GM18508 (cell line): ENCODE measurements at regions not wholly inside any gene's neighbourhood (a gene's known extent, or its start where the extent isn't known, plus 50 kb on each side); places are given as distances from the start of the nearest gene placed in this dataset.

Experiments used
- ATAC-seq: cut with Tn5 transposase; IDR thresholded peaks from one replicate; pipeline ENCODE4 v1.9.1; 2021; ENCODE audit warnings: moderate number of reproducible peaks; ENCODE audit not compliant: insufficient read depth, unreplicated experiment

DNA sequence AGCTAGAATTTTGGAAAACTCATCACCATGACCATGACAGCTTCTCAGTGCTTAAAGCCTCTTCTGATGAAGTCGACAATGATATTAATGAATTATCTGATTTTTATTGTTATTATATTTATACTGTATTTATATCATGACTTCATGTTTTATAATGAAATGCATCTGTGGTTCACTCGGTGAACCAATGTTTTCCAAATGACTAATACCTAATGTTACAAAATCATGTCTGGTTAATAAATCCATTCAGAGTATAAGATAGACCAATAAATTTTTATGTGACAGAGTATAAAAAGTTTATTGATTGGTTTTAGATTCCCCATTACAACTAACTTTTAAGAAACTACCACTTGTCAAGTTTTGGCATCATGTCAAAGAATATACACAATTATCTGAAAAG, 416.5 kb downstream of the MLLT3 start:
- ATAC-seq = no peak

DNA sequence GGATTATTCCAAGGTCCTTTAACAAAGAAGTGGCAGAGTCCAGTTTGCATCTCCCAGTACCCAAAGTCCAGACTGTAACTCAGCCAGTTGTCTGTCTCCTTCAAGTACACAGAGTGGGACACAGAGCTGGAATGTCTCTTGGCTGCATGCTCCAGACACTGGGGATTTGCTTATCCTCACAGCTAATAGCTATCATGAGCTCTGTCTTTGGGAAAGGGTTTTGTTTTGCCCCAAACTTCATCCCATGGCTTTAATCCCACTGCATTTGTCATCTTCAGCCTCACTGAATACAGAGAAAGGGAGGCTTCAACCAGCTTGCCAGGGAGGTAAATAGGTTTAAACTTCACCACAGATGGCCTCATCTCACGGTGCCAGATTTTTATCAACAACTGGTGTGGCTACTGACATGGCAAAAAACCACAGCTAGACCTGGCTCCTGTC, 412.2 kb upstream of the SLC24A2 start:
- ATAC-seq = no peak

DNA sequence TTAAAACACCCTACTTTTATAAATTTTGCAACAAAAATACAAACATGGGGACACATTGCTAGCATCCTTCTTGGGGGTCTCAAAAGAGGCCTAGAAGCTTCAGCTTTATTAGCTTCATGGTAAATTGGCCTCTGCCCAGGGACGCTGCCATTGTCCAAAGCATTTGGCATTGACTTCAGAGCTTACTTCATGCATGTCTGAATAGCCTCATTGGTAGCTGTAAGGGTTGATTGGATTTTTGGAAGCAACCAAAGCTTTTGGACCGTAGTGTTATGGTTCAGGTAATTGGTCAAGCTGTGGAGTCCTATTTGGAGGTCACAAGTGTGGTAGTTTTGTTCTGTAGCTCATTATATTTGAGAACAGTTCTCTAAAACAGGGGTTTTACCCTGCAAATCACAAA, 411.7 kb upstream of the SLC24A2 start:
- no peak for ATAC-seq

DNA sequence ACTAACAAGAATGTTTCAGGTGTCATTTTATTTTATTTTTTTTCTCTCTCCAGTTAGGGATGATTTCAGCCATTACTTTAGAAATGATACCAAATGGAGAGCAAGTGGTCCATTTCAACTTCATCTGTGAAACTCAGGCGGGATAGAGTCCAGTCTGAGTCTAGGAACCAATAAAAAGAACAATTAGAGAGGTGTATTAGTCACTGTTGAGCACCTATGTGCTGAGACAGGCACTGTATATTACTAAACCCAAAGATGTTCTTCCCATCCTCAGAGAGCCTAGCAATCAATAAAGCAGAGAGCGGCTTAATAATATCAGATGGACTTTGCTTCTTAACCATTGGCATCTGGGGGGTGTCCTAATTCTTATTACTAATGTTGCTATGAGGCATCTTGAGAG, 410.3 kb upstream of the SLC24A2 start:
- ATAC-seq = no peak

DNA sequence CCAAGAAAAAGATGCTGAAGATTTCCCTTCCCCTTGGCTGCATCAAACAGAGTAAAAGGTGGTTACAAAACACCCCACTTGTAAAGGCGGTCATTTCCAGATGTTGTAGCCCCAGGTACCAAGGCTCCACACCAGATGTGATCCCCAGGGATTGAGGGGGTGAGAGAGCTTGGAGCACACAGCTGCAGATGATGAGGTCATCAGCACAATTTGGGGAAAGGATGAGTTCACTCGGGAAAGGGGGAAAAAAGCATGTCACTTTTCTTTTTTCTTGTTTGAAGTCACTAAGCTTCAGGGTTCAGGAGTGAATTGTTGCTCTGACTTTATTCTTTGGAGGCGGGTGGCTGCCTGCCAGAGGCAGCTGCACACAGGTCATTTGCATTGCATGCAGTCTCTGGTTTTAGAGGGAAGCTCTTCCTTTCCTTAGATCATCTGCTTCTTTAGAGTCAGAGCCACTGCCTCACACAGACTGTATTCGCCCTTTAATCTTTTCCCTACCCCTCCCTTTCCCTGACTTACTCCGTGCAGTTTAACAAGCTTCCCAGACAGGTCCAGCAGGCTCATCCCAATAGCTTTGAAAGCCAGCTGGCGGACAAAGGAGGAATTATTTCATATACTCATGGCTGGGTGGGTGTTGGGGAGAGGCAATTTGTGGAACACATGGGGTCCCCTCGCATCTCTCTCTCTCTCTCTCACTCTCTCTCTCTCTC, 409.3 kb upstream of the SLC24A2 start:
- no peak for ATAC-seq

DNA sequence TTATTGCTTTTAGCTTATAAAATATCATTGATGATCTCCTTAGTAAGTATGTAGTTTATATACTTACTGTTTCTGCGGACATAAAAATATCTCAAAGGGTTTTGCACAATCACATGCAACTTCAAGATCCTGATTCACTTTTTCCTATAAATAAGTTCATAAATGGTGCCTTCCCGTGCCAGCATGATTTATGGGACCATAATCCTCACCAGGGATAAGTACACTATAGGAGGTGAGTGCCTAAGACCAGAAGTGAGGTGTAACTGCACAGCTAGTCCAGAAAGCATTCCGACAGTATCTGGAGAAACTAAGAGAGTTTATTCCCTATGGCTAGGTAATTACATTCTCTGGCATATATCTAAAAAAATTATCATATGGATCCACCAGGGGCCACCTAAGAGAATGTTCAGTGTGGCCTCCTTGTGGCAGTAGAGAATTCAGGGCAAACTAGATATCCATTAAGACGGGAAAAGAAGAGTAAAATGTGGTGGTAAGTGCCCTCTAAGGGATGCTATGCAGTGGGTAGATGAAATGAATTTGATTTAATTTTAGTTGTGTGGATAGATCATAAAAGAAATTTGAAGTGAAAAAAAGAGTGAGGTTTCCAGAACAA, 402.5 kb upstream of the SLC24A2 start:
- no peak for ATAC-seq

DNA sequence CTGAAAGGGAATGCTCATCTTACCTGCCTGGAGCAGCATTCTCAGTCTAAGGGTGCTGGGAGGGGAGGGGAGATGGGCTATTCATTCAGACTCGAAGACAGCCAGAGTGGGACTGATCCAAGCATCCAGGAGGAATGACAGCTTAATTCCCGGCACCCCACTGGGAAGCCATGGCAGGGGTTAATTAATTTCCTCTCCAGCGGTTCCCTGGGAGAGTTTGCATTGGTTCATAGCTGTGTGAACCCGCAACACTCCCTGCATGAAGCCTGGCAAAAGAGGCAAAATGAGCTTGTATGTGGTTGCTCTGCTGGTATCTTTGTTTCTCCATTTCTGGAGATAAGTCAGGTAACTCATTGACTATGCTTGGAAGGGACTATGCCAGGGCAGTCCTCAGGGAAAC, 401.0 kb upstream of the SLC24A2 start:
- no peak for ATAC-seq

DNA sequence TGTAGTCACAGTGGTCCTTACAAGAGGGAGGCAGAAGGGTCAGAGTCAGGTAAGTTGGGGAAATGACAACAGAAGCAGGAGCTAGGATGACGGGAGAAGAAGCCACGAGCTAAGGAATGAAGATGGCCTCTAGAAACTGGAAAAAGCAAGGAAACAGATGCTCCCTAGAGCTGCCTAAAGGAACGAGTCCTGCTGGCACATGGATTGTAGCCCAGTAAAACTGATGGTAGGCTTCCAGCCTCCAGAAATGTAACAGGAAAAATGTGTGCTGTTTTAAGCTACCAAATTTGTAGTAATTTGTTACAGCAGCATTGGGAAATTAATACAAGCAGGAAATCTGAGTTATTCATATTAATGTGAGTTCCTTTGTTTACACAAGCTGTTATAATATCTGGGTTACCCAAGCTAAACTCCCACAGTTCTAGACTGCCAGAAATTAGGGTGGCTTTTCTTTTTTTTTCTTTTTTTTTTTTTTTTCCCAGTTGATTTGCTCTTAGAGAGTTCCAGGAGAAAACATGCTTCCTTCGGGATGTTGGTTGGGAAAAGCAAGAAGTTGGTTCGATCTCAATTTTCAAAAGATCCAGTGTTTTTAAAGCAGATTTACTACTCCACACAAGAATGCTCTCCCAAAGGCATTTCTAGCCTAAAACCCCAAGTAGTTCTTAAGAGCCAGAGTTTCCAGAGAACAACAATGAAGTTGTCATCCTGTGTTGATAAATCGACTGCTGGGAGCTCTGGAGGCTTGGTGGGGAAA, 400.0 kb upstream of the SLC24A2 start:
- ATAC-seq = no peak

DNA sequence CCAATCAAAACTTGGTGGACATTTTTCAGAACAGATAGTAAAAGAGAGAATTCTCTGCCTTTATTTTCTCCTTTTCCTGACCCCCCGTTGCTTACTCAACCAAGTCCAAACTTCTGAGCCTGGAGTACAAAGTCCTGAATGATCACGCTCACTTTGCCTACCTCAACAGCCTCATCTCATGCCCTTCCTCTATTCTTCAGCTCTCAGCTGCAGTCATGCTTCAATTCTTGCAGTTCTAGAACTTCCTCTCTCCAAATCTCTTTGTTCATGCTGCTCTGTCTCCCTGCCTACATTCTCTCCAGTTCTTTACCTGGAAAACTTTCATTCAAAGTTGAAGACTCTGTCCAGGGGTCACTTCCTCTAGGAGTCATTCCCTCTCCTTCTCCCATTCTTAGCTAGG, 398.5 kb upstream of the SLC24A2 start:
- no peak for ATAC-seq

DNA sequence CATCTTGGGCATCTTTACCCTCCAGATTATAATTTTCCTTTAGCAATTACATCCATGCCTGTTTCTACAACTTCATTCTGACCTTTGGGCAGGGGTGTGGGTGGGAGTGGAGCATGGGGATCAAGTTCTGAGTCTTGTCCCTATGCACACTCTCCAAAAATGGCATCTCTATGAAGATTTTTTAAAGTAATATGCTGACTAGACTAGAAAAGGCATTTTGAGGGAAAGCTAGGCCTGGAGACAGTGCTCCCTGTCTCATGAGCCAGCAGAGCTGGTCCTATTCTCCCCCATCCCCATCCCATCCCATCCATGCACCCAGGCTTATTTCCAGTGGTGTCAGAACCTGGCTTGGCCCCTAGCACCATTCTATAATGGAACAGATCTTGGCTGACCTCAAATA, 398.0 kb upstream of the SLC24A2 start:
- no peak for ATAC-seq

DNA sequence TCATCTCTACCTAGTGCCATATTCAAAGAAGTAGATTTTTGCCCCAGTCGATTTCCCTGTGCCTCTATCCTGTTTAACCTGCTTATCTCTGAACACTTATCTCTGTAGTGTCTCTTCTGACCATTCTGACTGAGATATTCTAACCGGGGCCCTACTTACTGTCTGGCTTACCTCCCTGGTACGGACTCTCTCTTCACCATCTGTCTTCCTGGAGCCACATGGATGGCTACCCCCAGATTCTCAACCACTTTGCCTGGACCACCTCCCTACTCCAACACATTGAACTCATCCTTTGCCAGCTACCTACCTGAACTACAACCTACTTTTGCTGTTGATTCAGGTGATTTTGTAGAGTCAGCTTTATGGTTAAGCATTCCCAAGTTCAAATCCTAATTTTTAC, 397.4 kb upstream of the SLC24A2 start:
- ATAC-seq = no peak

DNA sequence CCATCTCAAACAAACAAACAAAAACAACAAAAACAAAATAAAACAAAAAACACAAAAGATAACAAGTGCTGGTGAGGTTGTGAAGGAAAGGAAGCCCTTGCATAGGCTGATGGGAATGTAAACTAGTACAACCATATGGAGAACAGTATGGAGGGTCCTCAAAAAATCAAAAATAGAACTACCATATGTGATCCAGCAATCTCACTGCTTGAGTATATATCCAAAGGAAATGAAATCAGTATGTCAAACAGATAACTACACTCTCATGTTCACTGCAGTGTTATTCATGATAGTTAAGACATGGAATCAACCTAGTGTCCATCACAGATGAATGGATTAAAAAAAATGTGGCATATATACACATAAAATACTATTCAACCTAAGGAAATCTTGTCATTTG, 395.7 kb upstream of the SLC24A2 start:
- no peak for ATAC-seq

DNA sequence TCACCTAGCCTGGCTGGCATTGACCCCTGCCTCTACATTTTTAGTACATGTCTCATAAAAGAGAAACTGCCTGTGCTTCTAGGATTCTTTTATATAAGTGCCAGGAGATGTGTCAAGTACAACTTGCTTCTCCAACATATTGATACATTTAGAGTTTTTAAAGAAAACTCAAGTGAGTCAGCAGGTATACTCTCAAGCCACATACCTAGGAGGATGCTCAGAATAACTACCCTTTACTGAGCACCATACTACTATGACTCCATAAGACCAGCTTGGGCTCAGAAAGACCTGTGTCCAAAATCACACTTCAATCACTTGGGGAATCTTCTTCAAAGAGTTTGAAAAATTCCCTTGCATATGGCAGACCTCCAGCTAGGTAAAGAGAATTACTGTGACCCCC, 389.8 kb upstream of the SLC24A2 start:
- no peak for ATAC-seq

DNA sequence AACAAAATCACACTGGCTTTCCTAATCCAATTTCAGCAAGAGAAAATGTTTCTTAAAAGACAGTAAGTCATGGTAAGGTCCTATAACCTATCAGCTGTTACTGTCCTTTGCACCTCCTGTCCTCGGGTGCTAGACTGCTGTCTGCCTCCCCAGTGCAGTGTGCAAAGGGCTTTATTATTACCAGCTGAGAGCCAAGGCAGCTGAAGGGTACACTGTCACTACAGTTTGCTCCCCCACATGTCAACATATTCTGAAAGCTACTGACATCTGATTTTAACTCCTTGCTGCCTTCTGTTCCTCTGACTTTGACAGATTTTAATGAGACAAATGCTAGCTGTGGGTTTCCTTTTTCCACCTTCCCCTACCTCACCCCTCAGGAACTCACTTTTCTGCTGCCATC, 389.4 kb upstream of the SLC24A2 start:
- ATAC-seq = no peak

DNA sequence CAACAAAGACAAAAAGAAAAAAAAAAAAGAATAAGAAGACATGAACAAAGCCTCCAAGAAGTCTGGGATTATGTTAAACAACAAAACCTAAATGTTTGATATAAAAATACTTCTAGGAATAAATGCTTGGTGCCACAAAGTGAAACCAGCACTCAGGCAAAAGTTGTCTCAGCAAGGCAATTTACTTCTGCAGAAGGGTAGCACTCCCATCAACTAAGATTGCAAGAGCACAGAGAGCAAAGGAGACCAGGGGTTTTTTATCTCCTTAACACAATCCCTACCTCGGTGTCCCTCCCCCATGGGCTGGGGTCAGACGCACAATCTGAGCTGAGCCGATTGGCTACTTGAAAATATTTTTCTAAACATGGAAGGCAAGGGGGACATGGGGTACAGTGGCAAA, 381.3 kb upstream of the SLC24A2 start:
- no peak for ATAC-seq

DNA sequence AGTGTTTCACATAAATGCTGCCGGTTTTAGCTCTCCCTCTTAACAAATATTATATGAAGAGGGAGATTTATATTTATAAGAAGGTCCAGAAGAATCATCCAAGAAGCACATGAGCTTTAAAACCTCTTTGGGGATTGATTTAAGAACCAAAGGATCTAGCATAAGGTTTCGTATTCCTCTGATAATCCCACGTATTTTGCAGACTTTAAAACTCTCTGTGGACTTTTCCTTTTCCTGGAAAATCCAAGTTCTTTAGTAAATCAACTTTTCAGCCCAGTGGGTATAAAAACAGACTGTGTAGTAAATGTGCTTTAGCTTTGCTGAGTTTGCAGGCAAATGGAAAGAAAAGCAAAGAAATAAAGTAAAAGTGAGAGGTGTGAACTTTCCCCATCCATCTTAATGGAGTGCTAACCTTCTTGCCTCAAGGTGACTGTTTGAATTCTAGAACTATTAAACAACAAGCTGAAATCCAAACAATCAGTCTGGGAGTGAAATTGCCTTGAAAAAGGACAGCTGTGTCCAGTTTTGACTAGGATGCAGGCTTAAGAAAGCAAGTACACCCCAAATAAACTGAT, 363.4 kb upstream of the SLC24A2 start:
- ATAC-seq = no peak

DNA sequence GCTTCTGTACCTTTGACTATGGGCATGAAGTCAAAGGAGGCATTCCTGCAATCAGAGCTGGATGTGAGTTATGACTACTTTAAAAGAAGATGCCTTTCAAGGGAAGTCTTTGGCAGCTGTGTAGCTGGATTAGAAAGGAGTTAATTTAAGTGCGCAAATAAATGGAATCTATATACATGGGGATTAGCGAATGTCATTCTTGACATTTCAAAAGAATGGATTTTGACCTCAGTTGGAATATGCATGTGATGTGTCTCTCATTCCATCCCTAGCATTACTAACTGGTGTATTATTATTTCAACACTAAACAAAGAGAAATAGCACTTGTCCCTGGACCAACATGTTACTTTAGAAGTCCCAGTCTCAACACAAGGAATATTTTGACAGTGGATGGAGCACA, 359.6 kb upstream of the SLC24A2 start:
- no peak for ATAC-seq

DNA sequence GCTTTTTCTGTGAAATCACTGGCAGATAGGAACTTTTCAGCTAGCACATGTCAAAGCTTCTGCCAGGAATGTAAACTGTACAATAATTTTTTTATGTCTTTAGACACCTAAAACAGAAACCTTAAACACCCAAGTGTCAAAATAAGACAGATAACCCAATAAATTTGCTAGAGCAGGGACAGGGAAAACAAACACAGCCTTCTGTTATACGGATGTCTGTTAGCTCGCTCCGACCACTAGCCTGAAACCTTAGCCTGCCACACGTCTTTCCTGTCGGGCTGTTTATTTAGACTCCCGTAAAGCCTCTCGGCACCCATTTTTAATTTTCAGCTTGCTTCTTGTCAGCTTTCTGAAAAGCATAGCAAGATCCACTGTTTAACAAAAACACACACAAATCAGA, 355.4 kb upstream of the SLC24A2 start:
- no peak for ATAC-seq

DNA sequence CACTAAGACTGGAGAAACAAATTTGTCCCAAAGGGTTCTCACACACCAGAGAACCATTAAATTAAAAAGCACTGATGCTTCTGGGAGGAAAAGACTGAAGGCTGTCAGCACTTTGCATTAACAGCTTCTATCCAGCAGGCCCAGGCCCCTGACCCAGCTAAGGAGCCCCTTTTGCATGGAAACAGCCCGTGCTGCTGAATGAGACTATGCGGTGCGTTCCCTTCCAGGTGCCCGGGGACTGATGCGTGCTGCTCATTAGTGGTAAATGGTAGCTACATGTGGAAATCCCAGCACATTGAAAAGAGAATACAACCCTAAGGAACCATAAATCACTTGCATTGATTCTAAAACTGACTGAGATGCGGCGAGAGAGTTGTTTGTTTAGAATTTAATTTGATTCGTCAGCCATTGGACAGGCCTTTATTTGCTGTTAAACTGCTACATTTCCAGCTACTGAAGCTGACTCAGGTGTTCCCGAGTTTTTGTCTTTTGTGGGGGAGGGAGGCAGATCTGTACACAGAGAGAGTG, 351.0 kb upstream of the SLC24A2 start:
- ATAC-seq = no peak

DNA sequence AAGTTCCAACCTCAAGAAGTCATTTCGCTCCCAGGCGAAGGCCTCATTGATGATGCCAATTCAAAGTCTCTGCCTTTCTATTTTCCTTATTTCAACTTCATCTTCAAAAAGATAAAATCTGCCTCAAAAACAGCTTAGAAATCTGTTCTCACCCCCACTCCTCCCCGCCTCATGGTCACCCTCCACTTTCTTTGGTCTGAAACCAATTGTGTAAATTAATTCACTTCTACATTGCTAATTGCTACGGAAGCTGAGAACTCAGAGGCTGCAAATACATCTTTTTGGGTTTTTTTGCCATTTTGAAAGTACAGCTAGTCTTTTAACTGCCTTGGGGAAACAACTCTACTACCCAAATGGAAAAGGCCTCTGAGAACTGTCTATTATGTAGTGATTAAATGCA, 350.0 kb upstream of the SLC24A2 start:
- ATAC-seq = no peak

DNA sequence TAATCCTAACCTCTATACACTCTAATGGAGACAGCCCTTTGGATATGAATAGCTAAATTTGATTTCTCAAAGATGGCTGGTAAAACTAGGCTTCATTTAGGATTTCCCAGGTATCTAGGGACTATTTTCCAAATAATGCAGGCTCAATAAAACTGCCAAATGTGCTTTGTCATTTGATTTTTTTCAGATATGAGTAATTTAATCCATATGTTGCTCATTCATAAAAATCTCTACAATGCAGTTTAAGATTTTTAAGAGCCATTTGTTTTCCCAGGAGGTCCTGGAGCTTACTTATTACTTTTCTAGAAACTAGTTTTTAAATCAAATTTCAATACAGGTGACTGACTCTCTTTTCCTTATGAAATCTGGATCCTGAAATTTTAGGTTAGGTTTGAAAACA, 349.3 kb upstream of the SLC24A2 start:
- ATAC-seq = no peak
